Kidney (tissue), 13 donors: ENCODE measurements at regions not wholly inside any gene's neighbourhood (a gene's known extent, or its start where the extent isn't known, plus 50 kb on each side); places are given as distances from the start of the nearest gene placed in this dataset.

Source experiments
- DNase-seq, 5 donors: peaks; one replicate each; pipeline ENCODE4 v3.0.0-alpha.2; 2013 to 2020
- FAIRE-seq: peaks from 2 replicates; lab custom pipeline; 2012; peaks lifted over from hg19 to GRCh38; lab: Jason Lieb, UNC
- H3K27ac ChIP-seq, 2 donors: one replicate each; pipeline ENCODE4 v1.7.0; 2013; ENCODE audit warnings: low read depth in 2 of 2, low read length in 2 of 2, inconsistent platforms in 1 of 2
- H3K27me3 ChIP-seq: one replicate; pipeline ENCODE4 v1.7.1; 2013; ENCODE audit warnings: low read length, inconsistent platforms; ENCODE audit not compliant: control insufficient read depth, insufficient read depth
- H3K36me3 ChIP-seq, 3 donors: one replicate each; pipeline versions ENCODE4 v1.7.0 to v1.7.1; 2013; ENCODE audit warnings: low read length in 3 of 3, control low read depth in 1 of 3, inconsistent platforms in 1 of 3; ENCODE audit not compliant: insufficient read depth in 3 of 3, control insufficient read depth in 2 of 3
- H3K4me1 ChIP-seq, 3 donors: one replicate each; pipeline versions ENCODE4 v1.7.0 to v1.7.1; 2013; ENCODE audit warnings: low read length in 3 of 3, inconsistent platforms in 1 of 3, low read depth in 1 of 3; ENCODE audit not compliant: control insufficient read depth in 2 of 3, insufficient read depth in 2 of 3
- H3K4me3 ChIP-seq, 3 donors: one replicate each; pipeline versions ENCODE4 v1.7.0 to v1.8.1; 2013; ENCODE audit warnings: low read length in 3 of 3, control low read depth in 1 of 3, inconsistent platforms in 1 of 3
- H3K9ac ChIP-seq, 3 donors: one replicate each; pipeline versions ENCODE4 v1.7.0 to v1.7.1; 2013; ENCODE audit warnings: low read length in 3 of 3, control low read depth in 1 of 3, inconsistent platforms in 1 of 3
- H3K9me3 ChIP-seq, 3 donors: one replicate each; pipeline versions ENCODE4 v1.7.0 to v1.7.1; 2013; ENCODE audit warnings: low read length in 3 of 3, control low read depth in 1 of 3, inconsistent platforms in 1 of 3; ENCODE audit not compliant: control insufficient read depth in 2 of 3, insufficient read depth in 1 of 3
- intact Hi-C: fragments of 100-400 bp; cut with DNase I; formaldehyde crosslinking; loops from one replicate; pipeline ENCODE4 v1.11.1; 2022
- TF ChIP-seq, protein P1 (sequence below): IDR thresholded peaks from 3 replicates; pipeline ENCODE4 v1.5.1; 2012; ENCODE audit warnings: mild to moderate bottlenecking, moderate library complexity, borderline replicate concordance; ENCODE audit not compliant: insufficient read depth; ENCODE audit errors: extremely low read depth
- donor health status: control.
- donor health status: control.
- donor health status: control.
- donor health status: control.
- donor health status: control.
- donor health status: DM: yes; HTN: yes; CAD: no.
- donor health status: Normal renal cell carcinoma (clear cell type).

GRCh38 chr11:129702410-129703398, 112.9 kb upstream of the TMEM45B start:
- no peaks in the 10 kb centered on the region for H3K9me3 ChIP-seq
- no peaks in the 10 kb centered on the region for H3K36me3 ChIP-seq
- H3K4me1 ChIP-seq = peaks cover 0 to 3% (median 0%) of the 10 kb centered on the region in 3 donors
- DNase-seq (no peak), FAIRE-seq (no peak)
- no peaks in the 10 kb centered on the region for H3K27me3 ChIP-seq
- H3K4me3 ChIP-seq = no peak overlapping the region
- no peak overlapping the region for H3K27ac ChIP-seq
- intact Hi-C loops = no loop called here
- TF ChIP-seq, protein P1, sequence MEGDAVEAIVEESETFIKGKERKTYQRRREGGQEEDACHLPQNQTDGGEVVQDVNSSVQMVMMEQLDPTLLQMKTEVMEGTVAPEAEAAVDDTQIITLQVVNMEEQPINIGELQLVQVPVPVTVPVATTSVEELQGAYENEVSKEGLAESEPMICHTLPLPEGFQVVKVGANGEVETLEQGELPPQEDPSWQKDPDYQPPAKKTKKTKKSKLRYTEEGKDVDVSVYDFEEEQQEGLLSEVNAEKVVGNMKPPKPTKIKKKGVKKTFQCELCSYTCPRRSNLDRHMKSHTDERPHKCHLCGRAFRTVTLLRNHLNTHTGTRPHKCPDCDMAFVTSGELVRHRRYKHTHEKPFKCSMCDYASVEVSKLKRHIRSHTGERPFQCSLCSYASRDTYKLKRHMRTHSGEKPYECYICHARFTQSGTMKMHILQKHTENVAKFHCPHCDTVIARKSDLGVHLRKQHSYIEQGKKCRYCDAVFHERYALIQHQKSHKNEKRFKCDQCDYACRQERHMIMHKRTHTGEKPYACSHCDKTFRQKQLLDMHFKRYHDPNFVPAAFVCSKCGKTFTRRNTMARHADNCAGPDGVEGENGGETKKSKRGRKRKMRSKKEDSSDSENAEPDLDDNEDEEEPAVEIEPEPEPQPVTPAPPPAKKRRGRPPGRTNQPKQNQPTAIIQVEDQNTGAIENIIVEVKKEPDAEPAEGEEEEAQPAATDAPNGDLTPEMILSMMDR = no peak
- no peak overlapping the region for H3K9ac ChIP-seq

GRCh38 chr11:129703846-129704245, 111.8 kb upstream of the TMEM45B start:
- Histone ChIP-seq H3K9ac (no peak overlapping the region), H3K9me3 (no peaks in the 10 kb centered on the region), H3K36me3 (no peaks in the 10 kb centered on the region), H3K4me1 (peaks cover 0 to 3% (median 0%) of the 10 kb centered on the region in 3 donors), H3K27me3 (no peaks in the 10 kb centered on the region), H3K27ac (no peak overlapping the region), H3K4me3 (no peak overlapping the region)
- no peak for DNase-seq
- TF ChIP-seq, protein P1 = no peak
- intact Hi-C loops = no loop called here
- no peak for FAIRE-seq

DNA sequence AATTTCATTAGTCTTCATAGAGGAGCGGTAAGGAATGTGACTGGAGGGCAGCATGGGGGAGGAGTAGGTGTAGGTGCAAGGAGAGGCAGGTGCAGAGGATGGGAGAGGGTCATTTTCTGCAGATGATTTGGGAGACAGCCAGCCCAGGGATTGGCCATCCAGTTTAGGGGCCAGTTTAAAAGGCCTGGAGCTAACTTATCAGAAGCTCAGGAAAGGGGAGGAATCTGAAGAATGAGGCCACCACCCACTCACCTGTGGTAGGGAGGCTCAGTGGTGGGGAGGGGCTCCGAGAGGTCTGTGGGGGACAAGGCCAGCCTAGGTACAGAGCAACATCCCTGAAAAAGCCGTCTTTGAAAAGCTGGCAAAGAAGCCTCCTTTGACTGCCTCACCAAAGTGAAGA, 110.8 kb upstream of the TMEM45B start:
- Histone ChIP-seq H3K9me3 (no peaks in the 10 kb centered on the region), H3K36me3 (no peaks in the 10 kb centered on the region), H3K9ac (no peak overlapping the region), H3K4me1 (peaks cover 0 to 3% (median 0%) of the 10 kb centered on the region in 3 donors), H3K27ac (no peak overlapping the region), H3K4me3 (no peak overlapping the region), H3K27me3 (no peaks in the 10 kb centered on the region)
- DNase-seq (no peak), FAIRE-seq (no peak)
- intact Hi-C loops = no loop called here
- TF ChIP-seq, protein P1 = no peak
